K562 (cell line): ENCODE measurements at regions not wholly inside any gene's neighbourhood (a gene's known extent, or its start where the extent isn't known, plus 50 kb on each side); places are given as distances from the start of the nearest gene placed in this dataset.

Source experiments
- ATAC-seq: fragments of 200-7000 bp; cut with Tn5 transposase; 3 replicates; pipeline ENCODE4 v1.9.1; 2020; ENCODE audit warnings: moderate library complexity
- BruUV-seq: library from RNA; stranded (reverse); fragments of 400-500 nt; replicated peaks from 2 replicates; lab custom pipeline; 2021; lab: Mats Ljungman, UMichigan
- CTCF ChIA-PET: fragments of 300-600 bp; formaldehyde crosslinking; extraction: SDS; loops from one replicate; lab custom pipeline; 2021; ENCODE audit warnings: low intra/inter-chr PET ratio; lab: Yijun Ruan, JAX
- POLR2A ChIA-PET: fragments of 300-600, 350-650 bp; sonication (Branson Sonifier 250); formaldehyde crosslinking; extraction: SDS; loops from one replicate; lab custom pipeline; 2021; ENCODE audit warnings: antibody characterized with exemption, inconsistent platforms; lab: Yijun Ruan, JAX
- DNase-seq, 4 experiments: peaks; one replicate each; pipeline versions ENCODE4 v3.0.0 to v3.0.0-alpha.2; 2011 to 2018; ENCODE audit warnings: low spot score in 3 of 4, mixed read lengths in 3 of 4; ENCODE audit errors: extremely low read depth in 1 of 4
- FAIRE-seq: peaks from 2 replicates; lab custom pipeline; 2011; peaks lifted over from hg19 to GRCh38; lab: Jason Lieb, UNC
- H2AFZ ChIP-seq: 2 replicates; pipeline ENCODE4 v1.6.0; 2011; ENCODE audit warnings: low read depth, low read length, control low read depth, inconsistent platforms
- H3K27ac ChIP-seq: fragments of 200-600 bp; 3 replicates; pipeline ENCODE4 v1.8.0; 2011; ENCODE audit warnings: low read depth, mild to moderate bottlenecking, control low read depth, inconsistent platforms, low read length, moderate library complexity, mixed read lengths; ENCODE audit errors: extremely low read depth
- H3K27me3 ChIP-seq, 2 experiments: fragments of 300-600 bp in 1 of 2; 2 replicates in 1 of 2; 3 replicates in 1 of 2; pipeline versions ENCODE4 v1.6.0 to v1.8.0; 2011; ENCODE audit warnings: inconsistent platforms in 2 of 2, low read length in 2 of 2, mild to moderate bottlenecking in 1 of 2, mixed read lengths in 1 of 2, moderate library complexity in 1 of 2; ENCODE audit not compliant: control insufficient read depth in 2 of 2, insufficient read depth in 2 of 2
- H3K36me3 ChIP-seq: fragments of 300-600 bp; 3 replicates; pipeline ENCODE4 v1.8.0; 2011; ENCODE audit warnings: mild to moderate bottlenecking, low read length, inconsistent platforms; ENCODE audit not compliant: control insufficient read depth, insufficient read depth
- H3K4me1 ChIP-seq, 2 experiments: fragments of 200-600 bp in 1 of 2; replicated peaks in 1 of 2; 2 replicates in 1 of 2; 3 replicates in 1 of 2; pipeline versions ENCODE4 v1.5.1 to v1.8.0; 2011; ENCODE audit warnings: inconsistent platforms in 2 of 2, low read length in 2 of 2, mild to moderate bottlenecking in 1 of 2, mixed read lengths in 1 of 2, moderate library complexity in 1 of 2; ENCODE audit not compliant: control insufficient read depth in 2 of 2, insufficient read depth in 2 of 2
- H3K4me2 ChIP-seq: 2 replicates; pipeline ENCODE4 v1.6.1; 2011; ENCODE audit warnings: low read length, control low read depth, inconsistent platforms, mixed read lengths; ENCODE audit not compliant: insufficient read depth
- H3K4me3 ChIP-seq: fragments of 200-600 bp; sonication (generic), shearing (Covaris generic); 2 replicates; pipeline ENCODE4 v1.5.1; 2016; ENCODE audit warnings: control low read depth, inconsistent platforms
- H3K79me2 ChIP-seq: fragments of 200-600 bp; 3 replicates; pipeline ENCODE4 v1.8.0; 2011; ENCODE audit warnings: low read length, inconsistent platforms; ENCODE audit not compliant: control insufficient read depth, insufficient read depth
- H3K9ac ChIP-seq, 2 experiments: 2 replicates each; pipeline versions ENCODE4 v1.6.0 to v1.6.1; 2011; ENCODE audit warnings: low read depth in 2 of 2, low read length in 2 of 2, control low read depth in 1 of 2, inconsistent platforms in 1 of 2, mild to moderate bottlenecking in 1 of 2, mixed read lengths in 1 of 2; ENCODE audit not compliant: insufficient read depth in 1 of 2
- H3K9me1 ChIP-seq: one replicate; pipeline ENCODE4 v1.6.0; 2011; ENCODE audit warnings: inconsistent platforms, mild to moderate bottlenecking, low read length, moderate library complexity; ENCODE audit not compliant: control insufficient read depth, insufficient read depth
- H3K9me3 ChIP-seq: replicated peaks from 2 replicates; pipeline ENCODE4 v1.5.1; 2011; ENCODE audit warnings: low read depth, low read length, inconsistent platforms; ENCODE audit not compliant: control insufficient read depth, insufficient read depth
- H4K20me1 ChIP-seq: replicated peaks from 2 replicates; pipeline ENCODE4 v1.6.1; 2011; ENCODE audit warnings: low read length, inconsistent platforms, mixed read lengths; ENCODE audit not compliant: control insufficient read depth, insufficient read depth
- JUNB ChIP-seq: fragments of 450-650 bp; formaldehyde crosslinking; conservative IDR thresholded peaks from 2 replicates; pipeline ENCODE4 v1.4.0; 2020; ENCODE audit warnings: mild to moderate bottlenecking
- MYBL2 ChIP-seq, 2 experiments: fragments of 450-650 bp in 1 of 2; sonication (generic) in 1 of 2; formaldehyde crosslinking in 1 of 2; IDR thresholded peaks; 2 replicates each; pipeline versions ENCODE4 v1.6.1 to v1.8.1; 2017 to 2022; ENCODE audit warnings: borderline replicate concordance in 1 of 2, inconsistent platforms in 1 of 2, low read depth in 1 of 2, mild to moderate bottlenecking in 1 of 2, missing genetic modification reagents in 1 of 2, moderate library complexity in 1 of 2
- RBM39 ChIP-seq: fragments of 200-400 bp; formaldehyde crosslinking; optimal IDR thresholded peaks from 2 replicates; pipeline ENCODE3; 2018; ENCODE audit warnings: low read depth, low read length
- ZNF197 ChIP-seq: fragments of 200-800 bp; sonication (Bioruptor generic); IDR thresholded peaks from 2 replicates; pipeline ENCODE4 v1.6.1; 2016; ENCODE audit warnings: low read depth, missing genetic modification characterization, missing compliant biosample characterization
- WGBS: fragments of 100-300 bp; shearing (Covaris generic); methylation state at CpG from one replicate; pipeline ENCODE4 v1.1.6; 2016; ENCODE audit warnings: low coverage, mixed read lengths; ENCODE audit not compliant: insufficient coverage; ENCODE audit errors: missing lambda C conversion rate; 5-methylcytosine and 5-hydroxymethylcytosine counted together
- in situ Hi-C: fragments of 300-500 bp; cut with MboI; formaldehyde crosslinking; loops from 4 replicates; pipeline ENCODE4 v1.15.0; 2018; ENCODE audit warnings: inconsistent platforms, mixed read lengths
- intact Hi-C: fragments of 100-400 bp; cut with micrococcal nuclease; formaldehyde crosslinking; loops from 2 replicates; pipeline ENCODE4 v1.14.2; 2022
- TF ChIP-seq, protein P1 (sequence below): fragments of 450-650 bp; formaldehyde crosslinking; conservative IDR thresholded peaks from 2 replicates; pipeline ENCODE4 v1.4.0; 2022; ENCODE audit warnings: mild to moderate bottlenecking, missing genetic modification characterization
- TF ChIP-seq, protein P2 (sequence below): fragments of 250-450 bp; sonication (Bioruptor Pico); IDR thresholded peaks from 2 replicates; pipeline ENCODE4 v1.9.0; 2021; ENCODE audit warnings: mild to moderate bottlenecking, inconsistent platforms

- Histone ChIP-seq H3K9me3 (no peaks in the 10 kb centered on the region), H3K36me3 (no peaks in the 10 kb centered on the region), H3K4me2 (no peak overlapping the region), H3K27ac (no peak overlapping the region), H3K4me3 (no peak overlapping the region), H3K79me2 (no peaks in the 10 kb centered on the region), H3K27me3 (no peaks in the 10 kb centered on the region), H3K9me1 (no peaks in the 10 kb centered on the region), H3K9ac (no peak overlapping the region), H4K20me1 (no peaks in the 10 kb centered on the region), H2AFZ (no peak overlapping the region), H3K4me1 (no peaks in the 10 kb centered on the region)
- intact Hi-C loops (no loop called here), in situ Hi-C loops (no loop called here)
- BruUV-seq = no TSS peak
- ChIA-PET POLR2A (no interaction called here), CTCF (interaction anchor here (0.6 kb wide), 1 partner anchor 547 kb away, joined by 3 read pairs; no protein-coding TSS in a partner anchor)
- no peak for FAIRE-seq
- no peak for DNase-seq
- no peak for ATAC-seq
- WGBS = 0% methylated on average over 5 of the region's 5 CpGs
- TF ChIP-seq JUNB (CRISPR knock-in tag) (no peak), MYBL2 (IDR thresholded peaks at IDR 0.05; ENCODE audit: low read depth) (no peak), MYBL2 (CRISPR knock-in tag; IDR thresholded peaks at IDR 0.05; ENCODE audit: borderline replicate concordance) (no peak), ZNF197 (no peak), RBM39 (no peak)
- TF ChIP-seq, protein P1, sequence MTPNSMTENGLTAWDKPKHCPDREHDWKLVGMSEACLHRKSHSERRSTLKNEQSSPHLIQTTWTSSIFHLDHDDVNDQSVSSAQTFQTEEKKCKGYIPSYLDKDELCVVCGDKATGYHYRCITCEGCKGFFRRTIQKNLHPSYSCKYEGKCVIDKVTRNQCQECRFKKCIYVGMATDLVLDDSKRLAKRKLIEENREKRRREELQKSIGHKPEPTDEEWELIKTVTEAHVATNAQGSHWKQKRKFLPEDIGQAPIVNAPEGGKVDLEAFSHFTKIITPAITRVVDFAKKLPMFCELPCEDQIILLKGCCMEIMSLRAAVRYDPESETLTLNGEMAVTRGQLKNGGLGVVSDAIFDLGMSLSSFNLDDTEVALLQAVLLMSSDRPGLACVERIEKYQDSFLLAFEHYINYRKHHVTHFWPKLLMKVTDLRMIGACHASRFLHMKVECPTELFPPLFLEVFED (CRISPR knock-in tag) = no peak
- TF ChIP-seq, protein P2, sequence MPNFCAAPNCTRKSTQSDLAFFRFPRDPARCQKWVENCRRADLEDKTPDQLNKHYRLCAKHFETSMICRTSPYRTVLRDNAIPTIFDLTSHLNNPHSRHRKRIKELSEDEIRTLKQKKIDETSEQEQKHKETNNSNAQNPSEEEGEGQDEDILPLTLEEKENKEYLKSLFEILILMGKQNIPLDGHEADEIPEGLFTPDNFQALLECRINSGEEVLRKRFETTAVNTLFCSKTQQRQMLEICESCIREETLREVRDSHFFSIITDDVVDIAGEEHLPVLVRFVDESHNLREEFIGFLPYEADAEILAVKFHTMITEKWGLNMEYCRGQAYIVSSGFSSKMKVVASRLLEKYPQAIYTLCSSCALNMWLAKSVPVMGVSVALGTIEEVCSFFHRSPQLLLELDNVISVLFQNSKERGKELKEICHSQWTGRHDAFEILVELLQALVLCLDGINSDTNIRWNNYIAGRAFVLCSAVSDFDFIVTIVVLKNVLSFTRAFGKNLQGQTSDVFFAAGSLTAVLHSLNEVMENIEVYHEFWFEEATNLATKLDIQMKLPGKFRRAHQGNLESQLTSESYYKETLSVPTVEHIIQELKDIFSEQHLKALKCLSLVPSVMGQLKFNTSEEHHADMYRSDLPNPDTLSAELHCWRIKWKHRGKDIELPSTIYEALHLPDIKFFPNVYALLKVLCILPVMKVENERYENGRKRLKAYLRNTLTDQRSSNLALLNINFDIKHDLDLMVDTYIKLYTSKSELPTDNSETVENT (CRISPR knock-in tag) = no peak
Measured at GRCh38 chr10:24039315-24039714, 169.6 kb upstream of the KIAA1217 start.
